Tibial nerve (tissue), 4 donors: ENCODE measurements at regions not wholly inside any gene's neighbourhood (a gene's known extent, or its start where the extent isn't known, plus 50 kb on each side); places are given as distances from the start of the nearest gene placed in this dataset.

Experiments used
- EP300 ChIP-seq, 2 donors: sonication (generic); formaldehyde crosslinking; IDR thresholded peaks; one replicate each; pipeline ENCODE4 v1.6.1; 2017; ENCODE audit warnings: antibody characterized with exemption in 2 of 2, mild to moderate bottlenecking in 1 of 2
- POLR2A ChIP-seq, 2 donors: fragments of 450-650 bp; IDR thresholded peaks; one replicate each; pipeline ENCODE4 v1.6.1; 2017; ENCODE audit warnings: antibody characterized with exemption in 2 of 2, mild to moderate bottlenecking in 2 of 2, moderate library complexity in 2 of 2
- TF ChIP-seq, protein P1 (sequence below), 5 experiments: fragments of 200-600 bp in 3 of 5; fragments of 450-650 bp in 2 of 5; sonication (generic) in 3 of 5; IDR thresholded peaks; one replicate each; pipeline ENCODE4 v1.5.1; 2016 to 2019; ENCODE audit warnings: antibody characterized with exemption in 5 of 5, mild to moderate bottlenecking in 3 of 5, moderate library complexity in 2 of 5

DNA sequence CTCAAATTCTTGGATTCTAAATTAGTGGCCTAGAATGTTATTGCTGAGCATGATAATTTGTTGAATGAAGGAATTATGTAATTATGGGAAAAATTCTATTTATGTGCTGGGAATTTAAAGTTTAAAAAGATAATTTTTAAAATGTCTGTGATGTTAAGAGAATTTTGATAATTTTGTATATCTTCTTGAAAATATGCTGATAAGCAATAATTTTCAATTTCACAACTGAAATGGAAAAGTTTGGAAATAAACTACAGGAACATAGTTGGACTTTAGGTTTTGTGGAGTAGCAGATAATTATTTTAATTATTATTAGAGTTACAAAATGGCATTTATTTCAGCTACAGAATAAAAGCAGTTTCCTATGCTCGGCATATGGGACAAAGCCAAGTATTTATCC, 268.5 kb upstream of the TPK1 start:
- TF ChIP-seq, protein P1, sequence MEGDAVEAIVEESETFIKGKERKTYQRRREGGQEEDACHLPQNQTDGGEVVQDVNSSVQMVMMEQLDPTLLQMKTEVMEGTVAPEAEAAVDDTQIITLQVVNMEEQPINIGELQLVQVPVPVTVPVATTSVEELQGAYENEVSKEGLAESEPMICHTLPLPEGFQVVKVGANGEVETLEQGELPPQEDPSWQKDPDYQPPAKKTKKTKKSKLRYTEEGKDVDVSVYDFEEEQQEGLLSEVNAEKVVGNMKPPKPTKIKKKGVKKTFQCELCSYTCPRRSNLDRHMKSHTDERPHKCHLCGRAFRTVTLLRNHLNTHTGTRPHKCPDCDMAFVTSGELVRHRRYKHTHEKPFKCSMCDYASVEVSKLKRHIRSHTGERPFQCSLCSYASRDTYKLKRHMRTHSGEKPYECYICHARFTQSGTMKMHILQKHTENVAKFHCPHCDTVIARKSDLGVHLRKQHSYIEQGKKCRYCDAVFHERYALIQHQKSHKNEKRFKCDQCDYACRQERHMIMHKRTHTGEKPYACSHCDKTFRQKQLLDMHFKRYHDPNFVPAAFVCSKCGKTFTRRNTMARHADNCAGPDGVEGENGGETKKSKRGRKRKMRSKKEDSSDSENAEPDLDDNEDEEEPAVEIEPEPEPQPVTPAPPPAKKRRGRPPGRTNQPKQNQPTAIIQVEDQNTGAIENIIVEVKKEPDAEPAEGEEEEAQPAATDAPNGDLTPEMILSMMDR (IDR thresholded peaks at IDR 0.05): no peak
- no peak for TF ChIP-seq EP300 (IDR thresholded peaks at IDR 0.05)
- TF ChIP-seq POLR2A (IDR thresholded peaks at IDR 0.05): no peak
